ENCODE measurements at regions not wholly inside any gene's neighbourhood (a gene's known extent, or its start where the extent isn't known, plus 50 kb on each side); places are given as distances from the start of the nearest gene placed in this dataset.

- TF ChIP-seq CTCF (IDR thresholded peaks at IDR 0.05; ENCODE audit: borderline replicate concordance, extremely low read depth, low read length, poor library complexity, severe bottlenecking), result no peak
- no peak for TF ChIP-seq EZH2 (IDR thresholded peaks at IDR 0.05; ENCODE audit: borderline replicate concordance, low read depth, low read length, severe bottlenecking)
Observed at GRCh38 chr10:2890093-2890492, 177.3 kb upstream of the PFKP start.

Data from DND-41 (cell line).